ENCODE measurements at regions not wholly inside any gene's neighbourhood (a gene's known extent, or its start where the extent isn't known, plus 50 kb on each side); places are given as distances from the start of the nearest gene placed in this dataset.

- Histone ChIP-seq H3K9ac (ENCODE audit: control insufficient read depth, extremely low read depth, insufficient read depth, low read length) (no peak overlapping the region), H3K4me3 (ENCODE audit: control insufficient read depth in 2 of 3, extremely low read depth in 1 of 3, insufficient read depth in 2 of 3, low read depth in 1 of 3, low read length in 3 of 3) (no peak overlapping the region), H3K27me3 (ENCODE audit: control insufficient read depth, extremely low read depth, insufficient read depth, low read length) (no peaks in the 10 kb centered on the region), H3K27ac (ENCODE audit: control insufficient read depth, insufficient read depth, low read length) (no peak overlapping the region), H3K79me2 (ENCODE audit: control insufficient read depth, insufficient read depth, low read length) (no peaks in the 10 kb centered on the region), H2AFZ (ENCODE audit: control insufficient read depth, low read length) (peak overlapping the region; percentile 10), H3K36me3 (ENCODE audit: control insufficient read depth in 2 of 2, extremely low read depth in 1 of 2, insufficient read depth in 2 of 2, low read length in 2 of 2) (no peaks in the 10 kb centered on the region), H4K20me1 (ENCODE audit: control insufficient read depth, extremely low read depth, insufficient read depth, low read length) (no peaks in the 10 kb centered on the region), H3K9me3 (ENCODE audit: control insufficient read depth, low read depth, low read length) (no peaks in the 10 kb centered on the region), H3K4me2 (ENCODE audit: control insufficient read depth, extremely low read depth, insufficient read depth, low read depth, low read length) (no peak overlapping the region), H3K4me1 (ENCODE audit: control insufficient read depth, extremely low read depth, insufficient read depth, low read length) (no peaks in the 10 kb centered on the region), H3K9me1 (ENCODE audit: control insufficient read depth, extremely low read depth, insufficient read depth, low read length) (no peaks in the 10 kb centered on the region)
- dilution Hi-C loops (cut with MboI; ENCODE audit: extremely low pct_ligation_motif_present, low sequenced_read_pairs), result no loop called here
- no peak for FAIRE-seq
- no peak for TF ChIP-seq CTCF (optimal IDR thresholded peaks at IDR 0.05 in 1 of 3, IDR thresholded peaks at IDR 0.05 in 1 of 3, conservative IDR thresholded peaks at IDR 0.05 in 1 of 3; ENCODE audit: extremely low read depth in 1 of 3, insufficient read depth in 2 of 3, low read length in 3 of 3)
- no peak for TF ChIP-seq EZH2 (IDR thresholded peaks at IDR 0.05; ENCODE audit: low read length)
- no peak for DNase-seq (ENCODE audit: low read depth, low spot score)
These were observed 278.4 kb upstream of the PTCHD4 start for GRCh38 chr6:48389146-48390043.

- H2AFZ ChIP-seq (ENCODE audit: control insufficient read depth, low read length), result no peak overlapping the region
- FAIRE-seq (no peak), DNase-seq (ENCODE audit: low read depth, low spot score) (no peak)
- no peak overlapping the region for H3K9ac ChIP-seq (ENCODE audit: control insufficient read depth, extremely low read depth, insufficient read depth, low read length)
- no peaks in the 10 kb centered on the region for H3K79me2 ChIP-seq (ENCODE audit: control insufficient read depth, insufficient read depth, low read length)
- H3K9me1 ChIP-seq (ENCODE audit: control insufficient read depth, extremely low read depth, insufficient read depth, low read length), result no peaks in the 10 kb centered on the region
- no peak overlapping the region for H3K4me3 ChIP-seq (ENCODE audit: control insufficient read depth in 2 of 3, extremely low read depth in 1 of 3, insufficient read depth in 2 of 3, low read depth in 1 of 3, low read length in 3 of 3)
- TF ChIP-seq EZH2 (IDR thresholded peaks at IDR 0.05; ENCODE audit: low read length) (no peak), CTCF (optimal IDR thresholded peaks at IDR 0.05 in 1 of 3, IDR thresholded peaks at IDR 0.05 in 1 of 3, conservative IDR thresholded peaks at IDR 0.05 in 1 of 3; ENCODE audit: extremely low read depth in 1 of 3, insufficient read depth in 2 of 3, low read length in 3 of 3) (no peak)
- H3K27ac ChIP-seq (ENCODE audit: control insufficient read depth, insufficient read depth, low read length), result no peak overlapping the region
- H3K27me3 ChIP-seq (ENCODE audit: control insufficient read depth, extremely low read depth, insufficient read depth, low read length), result no peaks in the 10 kb centered on the region
- dilution Hi-C loops (cut with MboI; ENCODE audit: extremely low pct_ligation_motif_present, low sequenced_read_pairs), result no loop called here
- H3K9me3 ChIP-seq (ENCODE audit: control insufficient read depth, low read depth, low read length), result no peaks in the 10 kb centered on the region
- H3K4me1 ChIP-seq (ENCODE audit: control insufficient read depth, extremely low read depth, insufficient read depth, low read length), result no peaks in the 10 kb centered on the region
- H3K36me3 ChIP-seq (ENCODE audit: control insufficient read depth in 2 of 2, extremely low read depth in 1 of 2, insufficient read depth in 2 of 2, low read length in 2 of 2), result no peaks in the 10 kb centered on the region
- H4K20me1 ChIP-seq (ENCODE audit: control insufficient read depth, extremely low read depth, insufficient read depth, low read length), result no peaks in the 10 kb centered on the region
- no peak overlapping the region for H3K4me2 ChIP-seq (ENCODE audit: control insufficient read depth, extremely low read depth, insufficient read depth, low read depth, low read length)
These were observed 277.0 kb upstream of the PTCHD4 start for GRCh38 chr6:48388044-48388443.

Measured in keratinocyte (primary cell).